ENCODE measurements at regions not wholly inside any gene's neighbourhood (a gene's known extent, or its start where the extent isn't known, plus 50 kb on each side); places are given as distances from the start of the nearest gene placed in this dataset.

- no peak overlapping the region for H3K4me3 ChIP-seq (replicated peaks in 1 of 3; ENCODE audit: insufficient read depth in 1 of 3, low read depth in 1 of 3, low read length in 3 of 3)
- FAIRE-seq = no peak
- POLR2A ChIA-PET = no interaction called here
- no peak overlapping the region for H3K27ac ChIP-seq (ENCODE audit: insufficient read depth, low read depth, low read length)
- no peak for DNase-seq (ENCODE audit: low read depth, low spot score)
- no peaks in the 10 kb centered on the region for H3K36me3 ChIP-seq (ENCODE audit: control insufficient read depth in 2 of 2, extremely low read depth in 1 of 2, insufficient read depth in 2 of 2, low read length in 2 of 2)
- H3K4me1 ChIP-seq (ENCODE audit: control insufficient read depth, extremely low read depth, insufficient read depth, low read length) = no peaks in the 10 kb centered on the region
- no TSS peak for BruUV-seq (replicated peaks)
- TF ChIP-seq MAX (IDR thresholded peaks at IDR 0.05; ENCODE audit: insufficient read depth, insufficient read length) = no peak
- TF ChIP-seq MYC (IDR thresholded peaks at IDR 0.05; ENCODE audit: low read depth, low read length) = no peak
- TF ChIP-seq POLR2A (IDR thresholded peaks at IDR 0.05; ENCODE audit: low read depth, low read length) = no peak
- no peak for TF ChIP-seq EZH2 (IDR thresholded peaks at IDR 0.05; ENCODE audit: borderline replicate concordance, low read depth, low read length, severe bottlenecking)
- TF ChIP-seq GATA2 (IDR thresholded peaks at IDR 0.05; ENCODE audit: insufficient read depth, insufficient read length, low read depth, low read length) = no peak
- no peak for TF ChIP-seq FOS (IDR thresholded peaks at IDR 0.05; ENCODE audit: borderline replicate concordance, insufficient read depth, low read length)
- no peak for TF ChIP-seq POLR2AphosphoS5 (IDR thresholded peaks at IDR 0.05; ENCODE audit: insufficient read depth, low read depth, low read length)
- no peak for TF ChIP-seq CTCF (IDR thresholded peaks at IDR 0.05; ENCODE audit: extremely low read depth in 1 of 2, insufficient read depth in 1 of 2, low read depth in 1 of 2, low read length in 2 of 2)
- no peak for TF ChIP-seq JUN (IDR thresholded peaks at IDR 0.05; ENCODE audit: borderline replicate concordance, insufficient read depth, insufficient read length, low read depth)
- no peaks in the 10 kb centered on the region for H3K9me1 ChIP-seq (replicated peaks; ENCODE audit: control insufficient read depth, extremely low read depth, insufficient read depth, low read length)
- intact Hi-C loops (cut with micrococcal nuclease) (no loop called here), dilution Hi-C loops (cut with MboI; ENCODE audit: extremely low pct_ligation_motif_present, low sequenced_read_pairs) (no loop called here)
- no peak overlapping the region for H3K9ac ChIP-seq (replicated peaks; ENCODE audit: extremely low read depth, insufficient read depth, low read length)
- H3K79me2 ChIP-seq (ENCODE audit: control insufficient read depth, insufficient read depth, low read length) = no peaks in the 10 kb centered on the region
- H3K4me2 ChIP-seq (ENCODE audit: insufficient read depth, low read length) = no peak overlapping the region
- CTCF ChIA-PET = no interaction called here
- no peaks in the 10 kb centered on the region for H4K20me1 ChIP-seq (replicated peaks; ENCODE audit: control insufficient read depth, extremely low read depth, insufficient read depth, low read length)
- no peak overlapping the region for H2AFZ ChIP-seq (ENCODE audit: low read depth, low read length)
- peaks cover 2% of the 10 kb centered on the region for H3K9me3 ChIP-seq (replicated peaks; ENCODE audit: control insufficient read depth, insufficient read depth, low read length)
- no peaks in the 10 kb centered on the region for H3K27me3 ChIP-seq (ENCODE audit: control insufficient read depth in 2 of 2, insufficient read depth in 2 of 2, low read length in 2 of 2)
Measured at GRCh38 chr2:128801576-128801975, 482.9 kb upstream of the HS6ST1 start.
